PFSK-1 (cell line): ENCODE measurements at regions not wholly inside any gene's neighbourhood (a gene's known extent, or its start where the extent isn't known, plus 50 kb on each side); places are given as distances from the start of the nearest gene placed in this dataset.

ENCODE experiments used
- FOXP2 ChIP-seq: optimal IDR thresholded peaks from 2 replicates; pipeline ENCODE3; 2011; ENCODE audit warnings: borderline replicate concordance, control low read depth, inconsistent platforms; ENCODE audit not compliant: insufficient read depth; ENCODE audit errors: extremely low read length, extremely low read depth
- POLR2AphosphoS5 ChIP-seq: IDR thresholded peaks from 2 replicates; pipeline ENCODE4 v1.6.1; 2012; ENCODE audit warnings: low read depth, mild to moderate bottlenecking, control low read depth, low read length, moderate library complexity
- SIN3A ChIP-seq: IDR thresholded peaks from 2 replicates; pipeline ENCODE4 v1.6.1; 2012; ENCODE audit warnings: mild to moderate bottlenecking, low read length, moderate library complexity, borderline replicate concordance; ENCODE audit not compliant: insufficient read depth
- TAF1 ChIP-seq: IDR thresholded peaks from 2 replicates; pipeline ENCODE4 v1.6.1; 2012; ENCODE audit warnings: low read length, control low read depth, borderline replicate concordance; ENCODE audit not compliant: insufficient read depth
- TF ChIP-seq, protein P1 (sequence below), 2 experiments: IDR thresholded peaks; 2 replicates each; pipeline versions ENCODE4 v1.6.1 to v1.8.0; 2011 to 2012; ENCODE audit warnings: low read depth in 2 of 2, low read length in 2 of 2, control low read depth in 1 of 2, inconsistent platforms in 1 of 2, mild to moderate bottlenecking in 1 of 2, moderate library complexity in 1 of 2; ENCODE audit not compliant: insufficient read depth in 1 of 2

DNA sequence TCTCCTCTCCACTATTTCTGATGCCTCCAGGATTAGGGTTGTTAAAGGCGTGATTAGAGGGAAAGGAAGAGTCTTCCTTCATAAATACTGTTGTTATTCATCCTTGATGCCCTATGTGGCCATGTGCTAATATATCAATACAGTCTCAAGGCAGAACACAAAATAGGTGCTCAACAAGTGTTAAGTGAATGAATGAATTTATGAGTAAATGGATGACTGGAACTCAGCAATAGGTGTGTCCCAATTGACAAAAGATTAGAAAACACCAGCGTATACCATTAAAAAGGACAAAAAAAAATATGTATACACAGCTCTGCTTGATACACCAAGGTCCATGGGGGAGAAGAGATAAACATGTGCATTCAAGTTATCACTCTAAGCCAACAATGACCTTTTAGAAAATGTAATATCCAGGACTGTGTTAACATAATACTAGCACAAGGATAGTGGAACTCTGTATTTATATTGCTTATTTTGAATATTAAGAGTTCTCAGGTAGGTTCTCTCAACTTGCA is 171.2 kb upstream of the MYLIP start:
- TF ChIP-seq, protein P1, sequence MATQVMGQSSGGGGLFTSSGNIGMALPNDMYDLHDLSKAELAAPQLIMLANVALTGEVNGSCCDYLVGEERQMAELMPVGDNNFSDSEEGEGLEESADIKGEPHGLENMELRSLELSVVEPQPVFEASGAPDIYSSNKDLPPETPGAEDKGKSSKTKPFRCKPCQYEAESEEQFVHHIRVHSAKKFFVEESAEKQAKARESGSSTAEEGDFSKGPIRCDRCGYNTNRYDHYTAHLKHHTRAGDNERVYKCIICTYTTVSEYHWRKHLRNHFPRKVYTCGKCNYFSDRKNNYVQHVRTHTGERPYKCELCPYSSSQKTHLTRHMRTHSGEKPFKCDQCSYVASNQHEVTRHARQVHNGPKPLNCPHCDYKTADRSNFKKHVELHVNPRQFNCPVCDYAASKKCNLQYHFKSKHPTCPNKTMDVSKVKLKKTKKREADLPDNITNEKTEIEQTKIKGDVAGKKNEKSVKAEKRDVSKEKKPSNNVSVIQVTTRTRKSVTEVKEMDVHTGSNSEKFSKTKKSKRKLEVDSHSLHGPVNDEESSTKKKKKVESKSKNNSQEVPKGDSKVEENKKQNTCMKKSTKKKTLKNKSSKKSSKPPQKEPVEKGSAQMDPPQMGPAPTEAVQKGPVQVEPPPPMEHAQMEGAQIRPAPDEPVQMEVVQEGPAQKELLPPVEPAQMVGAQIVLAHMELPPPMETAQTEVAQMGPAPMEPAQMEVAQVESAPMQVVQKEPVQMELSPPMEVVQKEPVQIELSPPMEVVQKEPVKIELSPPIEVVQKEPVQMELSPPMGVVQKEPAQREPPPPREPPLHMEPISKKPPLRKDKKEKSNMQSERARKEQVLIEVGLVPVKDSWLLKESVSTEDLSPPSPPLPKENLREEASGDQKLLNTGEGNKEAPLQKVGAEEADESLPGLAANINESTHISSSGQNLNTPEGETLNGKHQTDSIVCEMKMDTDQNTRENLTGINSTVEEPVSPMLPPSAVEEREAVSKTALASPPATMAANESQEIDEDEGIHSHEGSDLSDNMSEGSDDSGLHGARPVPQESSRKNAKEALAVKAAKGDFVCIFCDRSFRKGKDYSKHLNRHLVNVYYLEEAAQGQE (IDR thresholded peaks at IDR 0.05; ENCODE audit: insufficient read depth in 1 of 2, low read depth in 2 of 2, low read length in 2 of 2): no peak
- TF ChIP-seq POLR2AphosphoS5 (no peak), FOXP2 (no peak), SIN3A (no peak), TAF1 (no peak)

DNA sequence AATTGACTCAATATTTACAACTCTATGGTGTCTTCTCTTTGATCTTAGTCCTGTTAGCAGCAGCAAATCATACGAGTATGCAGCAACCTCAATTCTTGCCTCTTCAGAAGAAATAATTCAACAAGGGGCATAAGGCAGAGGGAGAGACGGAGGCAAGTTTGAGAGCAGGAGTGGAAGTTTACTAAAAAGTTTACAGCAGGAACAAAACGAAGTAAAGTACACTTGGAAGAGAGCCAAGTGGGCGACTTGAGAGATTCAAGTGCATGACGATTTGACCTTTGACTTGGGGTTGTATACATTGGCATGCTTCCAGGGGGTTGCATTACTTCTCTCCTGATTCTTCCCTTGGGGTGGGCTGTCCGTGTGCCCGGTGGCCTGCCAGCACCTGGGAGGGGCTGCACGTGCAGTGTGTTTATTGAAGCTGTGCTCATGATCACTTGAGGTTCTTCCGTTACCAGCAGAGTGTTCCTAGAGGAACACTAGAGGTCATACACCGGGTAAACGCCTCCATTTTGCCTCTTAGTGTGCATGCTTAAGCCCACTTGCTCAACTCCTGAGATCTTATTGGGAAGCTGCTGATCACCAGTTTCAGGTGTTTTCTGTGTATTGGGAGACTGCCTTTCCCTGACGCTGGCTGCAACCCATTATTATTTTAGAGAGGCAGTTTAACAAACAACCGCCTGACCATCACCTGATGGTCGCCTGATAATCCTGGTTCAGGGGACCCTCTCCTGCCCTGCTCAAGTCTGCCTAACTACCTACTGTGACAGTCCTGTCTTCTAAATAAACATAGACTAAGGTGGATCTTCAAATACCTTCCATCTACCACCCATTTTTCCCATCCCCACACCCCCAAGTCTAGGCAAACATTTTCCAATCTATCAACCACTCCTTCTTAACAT is 172.4 kb upstream of the MYLIP start:
- TF ChIP-seq SIN3A (no peak), FOXP2 (peak; percentile 31)

DNA sequence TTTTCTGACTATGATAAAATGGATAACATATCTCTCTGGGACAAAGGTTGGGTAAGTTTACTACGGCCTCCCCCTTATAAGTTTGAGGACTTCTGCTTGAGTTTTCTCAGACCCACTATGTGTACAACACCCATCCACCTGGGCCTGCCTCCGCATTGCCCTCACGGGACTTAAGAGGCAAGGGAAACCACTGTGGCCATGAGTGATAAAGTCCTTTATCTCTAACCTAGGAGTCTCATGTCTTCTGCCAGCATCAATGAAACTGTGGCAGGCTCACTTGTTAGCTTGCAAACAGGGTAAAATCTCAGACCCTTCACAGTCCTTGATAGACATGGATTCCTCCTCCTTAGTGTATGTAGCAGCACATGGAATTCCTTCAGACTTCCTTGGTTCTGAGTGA is 173.4 kb upstream of the MYLIP start:
- TF ChIP-seq, protein P1 (IDR thresholded peaks at IDR 0.05; ENCODE audit: insufficient read depth in 1 of 2, low read depth in 2 of 2, low read length in 2 of 2): no peak
- TF ChIP-seq SIN3A (no peak), TAF1 (no peak), FOXP2 (no peak), POLR2AphosphoS5 (no peak)

DNA sequence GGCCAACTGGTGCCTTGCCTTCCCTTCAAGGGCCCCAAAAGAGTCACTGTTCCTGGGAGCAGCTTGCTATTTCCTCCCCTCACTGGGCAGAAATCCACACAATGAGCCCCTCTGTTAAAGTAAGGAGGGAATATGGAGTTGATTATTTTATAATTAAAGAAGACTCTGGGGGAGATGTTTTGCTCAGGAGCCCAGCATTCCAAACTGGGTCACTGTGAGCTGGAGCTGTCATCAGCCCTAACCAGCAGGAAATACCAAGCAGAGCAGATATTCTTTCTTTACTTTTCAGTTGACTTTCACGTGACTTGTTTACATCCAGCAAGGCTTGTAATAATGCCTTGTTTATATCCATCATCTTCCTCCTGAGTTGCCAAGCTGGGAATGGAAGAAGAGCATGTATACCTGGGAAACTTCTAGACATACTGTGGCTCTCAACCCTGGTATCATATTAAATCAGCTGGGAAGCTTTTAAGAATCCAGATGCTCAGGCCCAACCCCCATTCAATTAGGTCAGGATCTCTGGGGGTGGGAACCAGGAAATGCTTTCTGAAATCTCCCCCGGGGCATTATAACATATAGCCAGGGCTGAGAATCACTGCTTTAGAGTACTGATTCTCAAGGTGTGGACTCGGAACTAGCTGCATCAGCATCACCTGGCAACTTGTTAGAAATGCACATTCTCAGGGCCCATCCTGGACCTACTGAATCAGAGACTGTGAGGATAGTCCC is 175.6 kb upstream of the MYLIP start:
- TF ChIP-seq POLR2AphosphoS5 (no peak), TAF1 (no peak), SIN3A (no peak), FOXP2 (no peak)
- TF ChIP-seq, protein P1 (IDR thresholded peaks at IDR 0.05; ENCODE audit: insufficient read depth in 1 of 2, low read depth in 2 of 2, low read length in 2 of 2): no peak

DNA sequence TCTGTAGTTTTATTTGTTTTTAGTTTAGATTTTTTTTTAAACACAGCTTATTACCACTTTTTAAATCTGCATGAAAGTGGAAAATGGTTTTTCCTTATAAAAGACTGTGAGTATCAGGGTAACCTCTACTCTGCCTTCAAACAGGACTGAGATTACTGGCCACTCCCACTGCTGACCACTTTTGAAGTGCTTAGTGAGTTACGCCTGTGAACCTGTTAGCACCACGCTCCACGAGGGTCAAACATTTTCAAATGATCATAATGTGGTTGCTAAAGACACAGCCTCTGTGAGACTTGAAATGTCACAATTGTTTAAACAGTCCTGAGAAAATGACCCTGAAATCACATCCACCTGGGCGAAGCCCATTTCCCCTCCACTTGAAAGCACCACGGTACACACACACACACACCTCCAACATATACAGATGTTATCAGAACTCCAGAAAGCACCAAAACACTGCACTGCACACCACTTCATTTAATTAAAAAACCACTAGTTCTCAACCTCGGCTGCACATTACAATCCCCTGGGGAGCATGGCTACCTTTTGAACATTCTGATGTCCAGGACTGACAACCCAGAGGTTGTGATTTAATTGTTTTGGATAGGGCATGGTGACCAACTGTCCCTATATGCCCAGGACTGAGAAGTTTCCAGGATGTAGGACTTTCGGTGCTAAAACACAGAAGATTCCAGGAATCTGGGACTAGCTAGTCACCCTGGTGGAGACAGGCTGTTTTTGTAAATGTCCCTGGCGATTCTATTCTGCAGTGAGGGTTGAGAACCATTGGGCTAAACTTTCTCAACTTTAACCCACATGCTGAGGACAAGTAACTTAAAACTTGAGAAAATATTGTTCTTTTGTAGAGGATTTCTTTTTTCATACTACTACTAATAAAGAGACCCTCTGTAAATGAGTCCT is 176.4 kb upstream of the MYLIP start:
- TF ChIP-seq SIN3A (no peak), FOXP2 (no peak), POLR2AphosphoS5 (no peak), TAF1 (no peak)
- TF ChIP-seq, protein P1 (IDR thresholded peaks at IDR 0.05; ENCODE audit: insufficient read depth in 1 of 2, low read depth in 2 of 2, low read length in 2 of 2): no peak
